ENCODE measurements at regions not wholly inside any gene's neighbourhood (a gene's known extent, or its start where the extent isn't known, plus 50 kb on each side); places are given as distances from the start of the nearest gene placed in this dataset.
"Not testable (repeated sequence)": the region's sequence is repeated elsewhere in the genome, so short reads cannot be mapped to it uniquely, and the experiment has no call there.

- DNase-seq (ENCODE audit: low spot score) = not testable (repeated sequence)
Observed at GRCh38 chr9:66152406-66152805, 415.5 kb downstream of the FOXD4L4 start.

- DNase-seq (ENCODE audit: low spot score) = not testable (repeated sequence)
Observed at GRCh38 chr9:66153021-66153725, 416.2 kb downstream of the FOXD4L4 start.

- DNase-seq (ENCODE audit: low spot score) = not testable (repeated sequence)
Observed at GRCh38 chr9:66153971-66154691, 417.2 kb downstream of the FOXD4L4 start.

GRCh38 chr9:66182316-66182715 lies 445.4 kb downstream of the FOXD4L4 start:
- DNase-seq (ENCODE audit: low spot score) = not testable (repeated sequence)

- not testable (repeated sequence) for DNase-seq (ENCODE audit: low spot score)
Observed at GRCh38 chr9:66183648-66184047, 446.7 kb downstream of the FOXD4L4 start.

- not testable (repeated sequence) for DNase-seq (ENCODE audit: low spot score)
Observed at GRCh38 chr9:66197199-66197598, 460.3 kb downstream of the FOXD4L4 start.

- DNase-seq (ENCODE audit: low spot score) = not testable (repeated sequence)
Observed at GRCh38 chr9:66198421-66198820, 461.5 kb downstream of the FOXD4L4 start.

GRCh38 chr9:66206617-66207016 lies 469.7 kb downstream of the FOXD4L4 start:
- not testable (repeated sequence) for DNase-seq (ENCODE audit: low spot score)

GRCh38 chr9:66207914-66208313 lies 471.0 kb downstream of the FOXD4L4 start:
- not testable (repeated sequence) for DNase-seq (ENCODE audit: low spot score)

GRCh38 chr9:66244763-66245162 lies 507.8 kb downstream of the FOXD4L4 start:
- DNase-seq (ENCODE audit: low spot score) = not testable (repeated sequence)

GRCh38 chr9:66245481-66245880 lies 508.5 kb downstream of the FOXD4L4 start:
- not testable (repeated sequence) for DNase-seq (ENCODE audit: low spot score)

- DNase-seq (ENCODE audit: low spot score) = not testable (repeated sequence)
Observed at GRCh38 chr9:66257581-66257980, 520.6 kb downstream of the FOXD4L4 start.

- DNase-seq (ENCODE audit: low spot score) = not testable (repeated sequence)
Observed at GRCh38 chr9:66261576-66261975, 524.6 kb downstream of the FOXD4L4 start.

GRCh38 chr9:66263621-66264020 lies 526.7 kb downstream of the FOXD4L4 start:
- DNase-seq (ENCODE audit: low spot score) = peak; percentile 68

GRCh38 chr9:66264786-66265185 lies 527.8 kb downstream of the FOXD4L4 start:
- DNase-seq (ENCODE audit: low spot score) = not testable (repeated sequence)

GRCh38 chr9:66266202-66266601 lies 529.3 kb downstream of the FOXD4L4 start:
- not testable (repeated sequence) for DNase-seq (ENCODE audit: low spot score)

- not testable (repeated sequence) for DNase-seq (ENCODE audit: low spot score)
Observed at GRCh38 chr9:66266856-66267430, 530.0 kb downstream of the FOXD4L4 start.

GRCh38 chr9:66267684-66268083 lies 530.7 kb downstream of the FOXD4L4 start:
- not testable (repeated sequence) for DNase-seq (ENCODE audit: low spot score)

- DNase-seq (ENCODE audit: low spot score) = not testable (repeated sequence)
Observed at GRCh38 chr9:66269024-66269423, 532.1 kb downstream of the FOXD4L4 start.

- peak; percentile 89 for DNase-seq (ENCODE audit: low spot score)
Observed at GRCh38 chr9:66269783-66270182, 532.8 kb downstream of the FOXD4L4 start.

GRCh38 chr9:66278809-66279208 lies 541.9 kb downstream of the FOXD4L4 start:
- not testable (repeated sequence) for DNase-seq (ENCODE audit: low spot score)

All from mesenteric fat pad (tissue), 1 donor.